ENCODE measurements at regions not wholly inside any gene's neighbourhood (a gene's known extent, or its start where the extent isn't known, plus 50 kb on each side); places are given as distances from the start of the nearest gene placed in this dataset.

GRCh38 chr11:71079795-71080194 is 172.6 kb downstream of the SHANK2 start:
- no peak for ATAC-seq
- Histone ChIP-seq H3K4me3 (no peak overlapping the region), H3K27ac (no peak overlapping the region), H3K9me3 (peaks cover 0 to 9% (median 0%) of the 10 kb centered on the region in 3 donors), H3K36me3 (no peaks in the 10 kb centered on the region), H3K27me3 (peaks cover 3% of the 10 kb centered on the region), H3K4me1 (no peaks in the 10 kb centered on the region)
- no peak for TF ChIP-seq POLR2A (IDR thresholded peaks at IDR 0.05)
- no peak for TF ChIP-seq CTCF (IDR thresholded peaks at IDR 0.05)
- no peak for TF ChIP-seq EP300 (IDR thresholded peaks at IDR 0.05)
- no peak for TF ChIP-seq POLR2AphosphoS5 (IDR thresholded peaks at IDR 0.05)
- WGBS, 2 donors (ENCODE audit: low coverage in 1 of 2) = 52 to 69% methylated on average over 2 to 3 of the region's 3 CpGs

DNA sequence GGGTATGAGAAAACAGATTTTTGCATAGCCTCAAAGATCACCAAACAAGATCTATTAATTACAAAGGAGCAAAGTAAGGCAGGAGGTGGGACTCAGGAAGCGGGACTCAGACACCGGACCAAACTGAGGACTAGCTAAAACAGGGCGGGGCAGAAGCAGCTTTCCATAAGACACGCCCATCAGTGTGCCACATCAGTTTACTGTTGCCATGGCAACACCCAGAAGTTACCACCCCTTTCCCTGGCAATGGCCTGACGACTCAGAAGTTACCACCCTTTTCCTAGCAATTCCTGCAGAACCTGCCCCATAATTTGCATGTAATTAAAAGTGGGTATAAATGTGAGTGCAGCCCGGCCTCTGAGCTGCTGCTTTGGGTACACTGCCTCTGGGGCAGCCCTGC is 173.9 kb downstream of the SHANK2 start:
- Histone ChIP-seq H3K4me3 (no peak overlapping the region), H3K27me3 (peaks cover 3% of the 10 kb centered on the region), H3K9me3 (peaks cover 0 to 9% (median 0%) of the 10 kb centered on the region in 3 donors), H3K27ac (no peak overlapping the region), H3K4me1 (no peaks in the 10 kb centered on the region), H3K36me3 (no peaks in the 10 kb centered on the region)
- 73 to 96% methylated on average over 4 to 5 of the region's 6 CpGs for WGBS, 2 donors (ENCODE audit: low coverage in 1 of 2)
- no peak for TF ChIP-seq EP300 (IDR thresholded peaks at IDR 0.05)
- no peak for TF ChIP-seq POLR2A (IDR thresholded peaks at IDR 0.05)
- TF ChIP-seq CTCF (IDR thresholded peaks at IDR 0.05) = no peak
- TF ChIP-seq POLR2AphosphoS5 (IDR thresholded peaks at IDR 0.05) = no peak
- no peak for ATAC-seq

- Histone ChIP-seq H3K4me1 (no peaks in the 10 kb centered on the region), H3K27me3 (peaks cover 3% of the 10 kb centered on the region), H3K4me3 (no peak overlapping the region), H3K9me3 (peaks cover 0 to 9% (median 0%) of the 10 kb centered on the region in 3 donors), H3K36me3 (no peaks in the 10 kb centered on the region), H3K27ac (no peak overlapping the region)
- ATAC-seq = no peak
- TF ChIP-seq CTCF (IDR thresholded peaks at IDR 0.05) (no peak), EP300 (IDR thresholded peaks at IDR 0.05) (no peak), POLR2AphosphoS5 (IDR thresholded peaks at IDR 0.05) (no peak), POLR2A (IDR thresholded peaks at IDR 0.05) (no peak)
- 73 to 74% methylated on average over 6 of the region's 7 CpGs for WGBS, 2 donors (ENCODE audit: low coverage in 1 of 2)
Measured at GRCh38 chr11:71076525-71077304, 175.7 kb downstream of the SHANK2 start.

DNA sequence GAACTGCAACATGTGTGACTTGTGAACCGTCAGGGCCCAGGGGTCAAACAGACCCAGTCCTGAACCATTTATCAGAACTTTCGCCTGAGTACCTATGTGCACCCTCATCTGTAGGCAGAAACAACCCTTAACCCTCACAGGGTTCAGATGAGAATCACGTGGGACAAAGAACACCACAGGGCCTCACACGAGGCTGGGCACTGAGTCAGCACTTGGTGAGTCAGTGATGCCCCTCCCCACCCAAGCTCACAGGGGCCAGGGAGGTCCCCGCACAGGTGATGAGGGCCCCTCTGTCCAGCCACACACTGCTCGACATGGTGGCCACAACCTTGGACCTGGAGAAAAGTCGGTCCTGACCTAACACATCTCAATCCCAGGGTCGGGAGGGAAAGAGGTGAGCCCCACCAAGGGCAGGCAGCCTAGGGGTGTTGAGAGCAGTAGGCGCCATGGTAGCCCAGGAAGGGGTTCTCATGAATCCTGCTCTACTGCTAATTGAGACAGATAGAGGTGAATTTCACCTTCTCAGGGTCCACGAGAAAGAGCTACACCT is 176.4 kb downstream of the SHANK2 start:
- WGBS, 2 donors (ENCODE audit: low coverage in 1 of 2) = 60% methylated on average over 3 of the region's 10 CpGs; no CpG with 5 or more reads in 1 of the 2 donors
- TF ChIP-seq CTCF (IDR thresholded peaks at IDR 0.05) (no peak), POLR2A (IDR thresholded peaks at IDR 0.05) (no peak), EP300 (IDR thresholded peaks at IDR 0.05) (no peak), POLR2AphosphoS5 (IDR thresholded peaks at IDR 0.05) (no peak)
- no peak for ATAC-seq

More for the DNA sequence above, 176.4 kb downstream of the SHANK2 start:
- H3K4me1 ChIP-seq = no peaks in the 10 kb centered on the region
- no peaks in the 10 kb centered on the region for H3K36me3 ChIP-seq
- peaks cover 3% of the 10 kb centered on the region for H3K27me3 ChIP-seq
- H3K4me3 ChIP-seq = no peak overlapping the region
- H3K27ac ChIP-seq = no peak overlapping the region
- peaks cover 0 to 9% (median 0%) of the 10 kb centered on the region in 3 donors for H3K9me3 ChIP-seq

Measured in gastroesophageal sphincter (tissue), 4 donors.